ENCODE measurements at regions not wholly inside any gene's neighbourhood (a gene's known extent, or its start where the extent isn't known, plus 50 kb on each side); places are given as distances from the start of the nearest gene placed in this dataset.

DNA sequence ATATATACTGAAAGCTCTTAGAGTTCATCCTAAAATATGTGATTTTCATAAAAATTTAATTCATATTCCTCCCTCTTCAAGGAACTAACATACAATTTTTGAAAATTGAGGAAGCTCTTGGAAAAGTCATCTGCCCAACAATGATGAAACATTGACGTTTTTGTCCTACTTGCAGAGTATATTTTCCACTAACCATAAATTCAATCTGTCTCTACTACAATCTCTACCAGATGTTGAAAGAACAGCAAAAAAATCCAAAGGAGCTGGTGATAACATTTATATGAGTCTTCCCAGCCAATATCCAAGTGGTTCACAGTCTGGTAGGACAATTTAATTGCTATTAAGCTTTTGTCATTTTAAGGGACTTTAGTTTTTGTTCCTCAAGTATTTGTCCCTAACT, 81.1 kb upstream of the NR3C1 start:
- TF ChIP-seq LEF1 (IDR thresholded peaks at IDR 0.05; ENCODE audit: borderline replicate concordance) (no peak), BHLHE40 (IDR thresholded peaks at IDR 0.05; ENCODE audit: borderline replicate concordance) (no peak), HDGF (IDR thresholded peaks at IDR 0.05; ENCODE audit: borderline replicate concordance) (no peak), SUZ12 (IDR thresholded peaks at IDR 0.05) (no peak)
